Umbilical cord (tissue), 1 donor: ENCODE measurements at regions not wholly inside any gene's neighbourhood (a gene's known extent, or its start where the extent isn't known, plus 50 kb on each side); places are given as distances from the start of the nearest gene placed in this dataset.
"Not testable (repeated sequence)": the region's sequence is repeated elsewhere in the genome, so short reads cannot be mapped to it uniquely, and the experiment has no call there.

Experiments used
- DNase-seq: peaks from one replicate; pipeline ENCODE4 v3.0.0-alpha.2; 2015; ENCODE audit warnings: low spot score

- no peak for DNase-seq
Measured at GRCh38 chr3:152658977-152659720, 175.8 kb upstream of the P2RY1 start.

DNA sequence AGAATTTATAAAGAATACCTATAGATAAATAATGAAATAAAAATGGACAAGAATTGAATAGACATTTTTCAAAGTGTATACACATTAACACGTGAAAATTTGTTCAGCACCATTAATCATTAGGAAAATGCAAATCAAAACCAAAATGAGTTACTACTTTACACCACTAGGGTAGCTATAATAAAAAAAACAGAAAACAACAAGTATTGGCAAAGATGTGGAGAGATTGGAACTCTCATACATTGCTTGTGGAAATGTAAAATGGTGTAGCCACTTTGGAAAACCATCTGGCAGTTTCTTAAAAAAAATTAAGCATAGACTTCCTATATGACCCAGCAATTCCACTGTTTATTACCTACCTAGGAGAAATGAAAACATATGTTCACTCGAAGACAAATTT, 172.8 kb upstream of the P2RY1 start:
- no peak for DNase-seq

GRCh38 chr3:152664766-152665165, 170.2 kb upstream of the P2RY1 start:
- DNase-seq = no peak

DNA sequence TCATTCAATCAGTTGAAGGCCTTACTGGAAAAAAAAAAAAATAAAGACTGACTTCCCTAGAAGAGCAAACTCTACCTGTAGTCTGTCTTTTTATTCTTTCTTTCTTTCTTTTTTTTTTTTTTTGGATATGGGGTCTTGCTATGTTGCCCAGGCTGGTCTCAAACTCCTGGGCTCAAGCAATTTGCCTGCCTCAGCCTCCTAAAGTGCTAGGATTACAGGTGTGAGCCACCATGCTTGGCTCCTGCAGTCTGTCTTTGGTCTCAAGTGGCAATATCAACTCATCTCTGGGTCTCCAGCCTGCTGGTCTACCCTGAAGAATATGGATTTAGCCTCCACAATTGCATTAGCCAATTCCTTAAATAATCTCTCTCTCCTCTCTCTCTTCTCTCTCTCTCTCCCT, 167.7 kb upstream of the P2RY1 start:
- DNase-seq = no peak

DNA sequence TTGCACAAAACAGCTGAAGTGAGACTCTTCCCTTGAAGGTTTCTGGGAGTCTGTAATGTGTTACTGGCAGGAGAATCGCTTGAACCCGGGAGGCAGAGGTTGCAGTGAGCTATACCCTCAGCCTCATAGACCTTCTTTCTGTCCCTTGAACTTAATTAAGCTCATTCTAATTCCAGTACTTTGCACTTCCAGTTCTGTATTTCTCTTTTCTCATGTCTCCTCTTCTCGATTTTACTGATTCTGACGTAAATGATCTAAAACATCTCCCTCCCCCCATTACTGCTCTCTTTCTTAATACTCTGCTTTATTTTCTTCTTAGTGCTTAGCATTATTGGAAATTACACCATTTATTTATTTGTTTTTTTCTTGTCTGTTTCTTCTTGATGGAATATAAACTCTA, 165.4 kb upstream of the P2RY1 start:
- DNase-seq = no peak

DNA sequence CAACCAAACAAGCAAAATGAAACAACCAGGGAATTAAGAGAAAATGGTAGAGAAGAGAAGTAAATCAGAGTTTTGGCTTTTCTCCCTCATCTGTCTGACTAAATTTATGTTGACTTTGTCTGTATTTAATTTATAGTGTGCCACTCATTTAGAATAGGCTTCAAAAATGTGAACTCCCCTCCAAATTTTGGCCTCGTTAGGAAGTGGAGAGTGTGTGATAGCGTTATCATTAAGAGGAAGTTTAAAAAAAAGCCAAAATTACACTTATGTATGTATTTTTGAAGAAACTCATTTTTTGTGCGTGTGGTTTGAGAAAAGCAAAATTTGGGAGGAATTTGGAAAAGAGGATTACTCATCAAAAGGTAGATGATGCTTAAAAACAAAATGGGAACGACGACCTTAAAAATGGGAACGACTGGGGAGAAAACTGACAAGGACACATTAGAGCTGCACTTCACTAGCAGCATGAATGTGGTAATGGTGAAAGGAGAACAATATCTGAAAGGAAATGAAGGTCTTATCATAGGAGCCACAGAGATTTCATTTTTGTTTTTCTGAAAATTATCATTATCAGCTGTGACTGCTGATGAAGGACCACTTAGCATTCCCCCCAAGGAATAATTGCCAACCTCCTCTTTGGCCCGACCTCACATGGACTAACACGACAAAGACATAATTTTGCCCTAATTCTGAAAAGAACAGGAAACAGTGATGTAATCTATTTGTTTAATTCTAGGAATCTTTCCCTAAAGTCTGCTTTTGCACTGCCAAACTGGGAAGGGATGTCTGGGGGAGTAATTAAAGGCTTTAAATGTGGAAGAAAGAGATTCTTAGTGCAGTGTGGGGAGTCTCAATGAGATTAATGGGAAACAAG, 163.2 kb upstream of the P2RY1 start:
- DNase-seq = peak; percentile 12

DNA sequence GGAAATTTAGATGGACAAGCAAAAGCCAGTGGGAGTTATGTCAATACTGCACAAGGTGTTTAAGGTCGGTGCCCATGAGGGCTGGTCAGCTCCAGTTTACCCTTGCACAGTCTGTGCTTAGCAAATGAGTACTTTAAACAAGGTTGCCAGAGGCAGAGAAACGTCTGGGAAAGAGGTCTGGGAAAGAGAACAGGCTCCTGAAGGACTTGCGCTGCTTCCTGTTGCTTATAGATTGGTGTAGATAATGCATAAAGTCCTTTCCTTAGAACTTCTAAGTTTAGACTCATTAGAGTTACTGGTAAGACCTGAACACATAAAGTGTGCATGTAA, 162.6 kb upstream of the P2RY1 start:
- DNase-seq = peak; percentile 4

DNA sequence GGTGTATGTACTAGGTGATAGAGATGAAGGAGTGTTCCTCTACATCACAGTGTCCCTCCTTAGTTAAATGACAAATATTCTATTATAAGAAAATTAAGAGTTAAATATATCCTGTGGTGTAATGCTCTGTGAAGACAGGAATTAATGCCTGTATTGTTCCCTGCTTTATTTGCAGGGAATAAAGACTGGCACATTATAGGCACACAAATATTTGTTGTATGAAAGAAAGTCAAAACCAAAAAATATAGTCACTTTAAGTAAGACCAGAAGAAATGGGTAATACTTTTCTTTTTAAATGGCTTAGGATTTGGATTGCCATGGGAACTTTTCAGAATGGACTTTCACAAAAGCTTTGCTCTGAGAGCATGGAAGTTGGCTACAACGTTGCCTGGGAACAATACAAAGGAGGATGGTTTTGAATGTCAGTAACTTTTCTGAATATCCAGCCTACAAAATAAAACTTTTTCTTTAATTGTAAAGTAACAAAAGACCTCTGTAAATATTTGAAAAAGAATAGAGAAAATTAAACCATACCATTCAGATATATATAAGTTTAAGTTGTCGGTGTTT, 158.0 kb upstream of the P2RY1 start:
- DNase-seq = no peak

- DNase-seq = no peak
Measured at GRCh38 chr3:152677491-152677890, 157.4 kb upstream of the P2RY1 start.

DNA sequence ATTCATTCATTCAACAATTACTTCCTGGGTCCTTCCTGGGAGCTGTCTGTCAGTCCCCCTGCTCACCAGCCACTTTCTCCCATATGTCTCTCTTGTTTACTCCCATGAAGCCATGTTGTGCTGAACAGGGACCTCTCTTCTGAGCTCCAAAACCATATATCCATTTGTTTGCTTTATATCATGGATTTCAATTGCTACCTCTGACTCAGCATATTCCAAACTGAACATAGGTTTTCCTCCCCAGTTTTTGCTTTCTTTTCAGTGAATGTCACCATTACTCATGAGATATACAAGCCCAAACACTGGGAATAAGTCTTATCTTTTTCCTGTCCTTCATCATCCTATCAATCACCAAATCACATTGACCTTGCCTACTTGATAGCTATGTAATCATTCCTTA, 152.5 kb upstream of the P2RY1 start:
- no peak for DNase-seq

GRCh38 chr3:152683521-152683999, 151.4 kb upstream of the P2RY1 start:
- DNase-seq = no peak

- no peak for DNase-seq
Measured at GRCh38 chr3:152684279-152684678, 150.7 kb upstream of the P2RY1 start.

- DNase-seq = no peak
Measured at GRCh38 chr3:152688313-152688712, 146.6 kb upstream of the P2RY1 start.

DNA sequence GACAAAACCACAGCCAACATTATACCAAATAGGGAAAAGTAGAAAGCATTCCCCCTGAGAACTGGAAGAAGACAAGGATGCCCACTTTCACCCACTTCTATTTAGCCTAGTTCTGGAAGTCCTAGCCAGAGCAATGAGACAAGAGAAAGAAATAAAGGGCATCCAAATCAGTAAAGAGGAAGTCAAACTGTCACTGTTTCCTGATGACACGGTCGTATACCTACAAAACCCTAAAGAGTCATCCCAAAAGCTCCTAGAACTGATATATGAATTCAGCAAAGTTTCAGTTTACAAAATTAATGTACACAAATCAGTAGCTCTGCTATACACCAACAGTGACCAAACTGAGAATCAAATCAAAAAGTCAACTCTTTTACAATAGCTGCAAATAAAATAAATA, 142.6 kb upstream of the P2RY1 start:
- not testable (repeated sequence) for DNase-seq

- DNase-seq = not testable (repeated sequence)
Measured at GRCh38 chr3:152693521-152694250, 141.2 kb upstream of the P2RY1 start.

DNA sequence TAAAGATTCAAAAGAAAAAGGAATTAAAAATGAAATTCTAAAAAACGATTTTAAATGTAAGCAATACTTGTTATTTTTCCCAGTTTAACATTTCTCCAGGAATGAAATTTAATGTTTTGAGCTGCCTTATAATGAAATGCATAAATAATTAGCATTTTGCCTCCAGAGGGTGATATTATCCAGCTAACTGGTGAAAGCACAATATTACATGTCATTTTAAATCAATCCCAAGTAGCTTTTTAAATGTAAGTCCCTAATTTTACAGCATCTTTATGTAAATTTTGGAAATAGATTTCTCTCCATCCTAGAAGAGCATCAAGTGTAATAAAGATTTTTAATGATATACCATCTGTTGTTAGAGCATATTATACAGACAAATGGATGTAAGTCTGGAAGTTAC, 139.1 kb upstream of the P2RY1 start:
- no peak for DNase-seq

DNA sequence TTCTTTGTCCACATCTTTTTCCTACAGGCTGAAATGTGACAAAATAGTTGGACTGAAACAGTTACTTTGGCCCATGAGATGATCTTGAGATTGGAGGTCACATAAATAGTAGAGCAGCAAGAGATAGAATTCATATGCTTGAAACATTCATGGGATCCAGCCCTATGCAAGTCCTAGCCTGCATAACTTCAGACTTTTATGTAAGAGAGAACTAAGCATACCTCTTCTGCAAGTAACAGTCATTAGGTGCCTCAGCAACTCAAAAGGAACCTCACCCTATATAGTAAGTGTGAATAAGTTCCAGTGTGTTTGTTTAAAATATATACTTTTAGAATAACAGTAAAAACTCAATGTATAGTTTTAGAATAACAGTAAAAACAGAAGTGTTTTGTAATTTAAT, 138.0 kb upstream of the P2RY1 start:
- no peak for DNase-seq

- no peak for DNase-seq
Measured at GRCh38 chr3:152703245-152703890, 131.6 kb upstream of the P2RY1 start.

DNA sequence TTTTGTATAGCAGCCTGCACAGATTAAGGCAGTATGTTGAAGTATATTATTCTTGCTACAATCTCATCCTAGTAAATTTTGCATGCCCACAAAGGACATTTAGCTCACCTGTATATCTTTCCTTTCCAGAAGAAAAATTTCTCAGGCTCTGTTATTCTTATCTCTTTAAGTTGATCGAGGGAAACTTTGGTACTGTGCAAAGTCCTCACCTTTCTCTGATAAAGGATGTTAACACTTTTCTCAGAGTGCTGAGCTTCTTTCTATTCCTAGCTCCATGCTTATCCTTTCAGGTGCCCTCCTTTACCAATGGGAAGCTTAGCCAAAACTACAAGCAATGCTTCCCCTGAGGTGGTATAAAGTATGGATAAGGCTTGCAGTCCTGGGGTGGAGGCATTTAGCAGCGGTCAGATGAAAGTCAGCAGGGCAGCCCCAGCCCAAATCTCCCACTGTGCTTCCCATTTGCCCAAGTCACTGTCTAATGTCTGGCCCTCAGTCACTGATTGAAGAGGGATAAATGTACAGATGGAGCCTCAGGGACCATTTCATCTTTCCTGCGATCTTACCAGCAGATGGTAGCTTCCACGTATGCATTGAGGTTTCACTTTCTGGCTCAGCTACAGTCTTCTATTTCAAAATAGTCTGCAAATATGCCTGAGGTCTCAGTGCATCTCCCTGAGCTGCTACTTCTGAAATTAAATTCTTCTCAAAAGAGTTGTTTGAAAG, 127.8 kb upstream of the P2RY1 start:
- no peak for DNase-seq

DNA sequence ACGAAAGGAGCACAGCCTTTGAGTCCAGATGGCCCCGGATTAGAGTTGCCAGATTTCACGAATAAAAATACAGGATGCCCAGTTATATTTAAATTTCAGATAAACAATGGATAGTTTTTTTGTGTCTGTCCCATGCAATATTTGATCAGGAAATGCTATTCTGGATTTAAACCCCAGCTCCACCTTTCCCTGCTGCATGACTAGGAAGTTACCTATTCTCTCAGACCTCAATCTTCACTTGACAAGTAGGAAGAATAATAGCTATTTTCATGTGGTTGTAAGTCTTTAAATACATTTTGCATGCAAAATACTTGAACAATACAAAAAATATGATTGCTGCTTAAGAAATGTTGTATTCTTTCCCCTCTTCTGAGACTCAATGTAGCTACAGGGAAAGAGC, 125.3 kb upstream of the P2RY1 start:
- DNase-seq = no peak

- no peak for DNase-seq
Measured at GRCh38 chr3:152710549-152710948, 124.4 kb upstream of the P2RY1 start.
